RWPE1 (cell line): ENCODE measurements at regions not wholly inside any gene's neighbourhood (a gene's known extent, or its start where the extent isn't known, plus 50 kb on each side); places are given as distances from the start of the nearest gene placed in this dataset.

ENCODE experiments used
- CTCF ChIA-PET: fragments of 350-600 bp; sonication (Branson Sonifier 250); formaldehyde crosslinking; extraction: SDS; loops from one replicate; lab custom pipeline; 2021; lab: Yijun Ruan, JAX
- POLR2A ChIA-PET: fragments of 400-600 bp; formaldehyde crosslinking; extraction: SDS; loops from one replicate; lab custom pipeline; 2020; ENCODE audit warnings: antibody characterized with exemption; ENCODE audit not compliant: low non-redundant PET; lab: Yijun Ruan, JAX
- DNase-seq: peaks from one replicate; pipeline ENCODE4 v3.0.0; 2012; ENCODE audit warnings: low spot score
- H3K27ac ChIP-seq: fragments of 450-650 bp; 2 replicates; pipeline ENCODE4 v1.5.1; 2017
- TF ChIP-seq, protein P1 (sequence below): fragments of 450-650 bp; conservative IDR thresholded peaks from 2 replicates; pipeline ENCODE4 v1.5.1; 2017; ENCODE audit warnings: low read depth, mild to moderate bottlenecking

- ChIA-PET CTCF (interaction anchor here (1.2 kb wide), 1 partner anchor 19 kb away, joined by 3 read pairs; no protein-coding TSS in a partner anchor), POLR2A (no interaction called here)
- DNase-seq: no peak
- no peak overlapping the region for H3K27ac ChIP-seq
- TF ChIP-seq, protein P1, sequence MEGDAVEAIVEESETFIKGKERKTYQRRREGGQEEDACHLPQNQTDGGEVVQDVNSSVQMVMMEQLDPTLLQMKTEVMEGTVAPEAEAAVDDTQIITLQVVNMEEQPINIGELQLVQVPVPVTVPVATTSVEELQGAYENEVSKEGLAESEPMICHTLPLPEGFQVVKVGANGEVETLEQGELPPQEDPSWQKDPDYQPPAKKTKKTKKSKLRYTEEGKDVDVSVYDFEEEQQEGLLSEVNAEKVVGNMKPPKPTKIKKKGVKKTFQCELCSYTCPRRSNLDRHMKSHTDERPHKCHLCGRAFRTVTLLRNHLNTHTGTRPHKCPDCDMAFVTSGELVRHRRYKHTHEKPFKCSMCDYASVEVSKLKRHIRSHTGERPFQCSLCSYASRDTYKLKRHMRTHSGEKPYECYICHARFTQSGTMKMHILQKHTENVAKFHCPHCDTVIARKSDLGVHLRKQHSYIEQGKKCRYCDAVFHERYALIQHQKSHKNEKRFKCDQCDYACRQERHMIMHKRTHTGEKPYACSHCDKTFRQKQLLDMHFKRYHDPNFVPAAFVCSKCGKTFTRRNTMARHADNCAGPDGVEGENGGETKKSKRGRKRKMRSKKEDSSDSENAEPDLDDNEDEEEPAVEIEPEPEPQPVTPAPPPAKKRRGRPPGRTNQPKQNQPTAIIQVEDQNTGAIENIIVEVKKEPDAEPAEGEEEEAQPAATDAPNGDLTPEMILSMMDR: no peak
Measured at GRCh38 chr1:222266223-222267196, 281.4 kb downstream of the HHIPL2 start.

DNA sequence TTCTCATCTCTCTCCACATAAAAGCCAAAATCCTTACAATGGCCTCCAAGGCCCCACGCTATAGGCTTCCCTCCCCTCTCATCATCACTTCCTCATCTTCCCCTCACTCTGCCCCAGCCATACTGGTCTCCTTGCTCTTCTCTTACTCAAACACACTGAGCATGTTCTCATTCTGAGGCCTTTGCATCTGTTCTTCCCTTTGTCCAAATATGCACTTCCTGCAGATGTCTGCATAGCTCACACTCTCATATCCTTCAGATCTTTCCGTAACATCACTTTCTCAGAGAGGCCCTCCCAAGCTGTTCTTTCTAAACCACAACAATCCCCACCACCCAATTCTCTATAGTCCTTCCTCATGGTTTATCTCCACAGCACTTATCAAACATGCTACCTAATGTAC is 284.1 kb downstream of the HHIPL2 start:
- DNase-seq: no peak
- CTCF ChIA-PET: no interaction called here
- TF ChIP-seq, protein P1: no peak
- POLR2A ChIA-PET: no interaction called here
- H3K27ac ChIP-seq: no peak overlapping the region

DNA sequence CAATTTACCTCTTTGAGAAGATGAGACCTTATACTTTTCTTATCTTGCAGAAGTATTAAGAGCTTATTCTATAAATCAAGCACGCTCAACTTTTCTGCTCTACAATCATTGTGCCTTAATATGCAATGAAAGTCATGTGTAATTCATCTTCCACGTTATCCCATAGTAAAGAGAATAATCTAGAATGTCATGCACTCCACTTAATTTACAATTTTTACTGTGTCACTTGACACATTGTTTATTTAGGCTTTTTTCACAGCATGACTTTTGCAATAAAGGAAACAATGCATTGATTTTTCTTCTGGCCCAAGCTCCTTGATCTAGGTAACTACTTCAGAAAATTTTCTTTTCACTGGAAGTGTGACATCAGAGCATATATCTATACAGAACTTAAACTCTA is 290.9 kb downstream of the HHIPL2 start:
- ChIA-PET CTCF (interaction anchor here (0.7 kb wide), 1 partner anchor 515 kb away, joined by 4 read pairs; no protein-coding TSS in a partner anchor), POLR2A (no interaction called here)
- TF ChIP-seq, protein P1: no peak
- no peak for DNase-seq
- H3K27ac ChIP-seq: no peak overlapping the region

GRCh38 chr1:222256058-222256457 is 291.8 kb downstream of the HHIPL2 start:
- no peak for DNase-seq
- ChIA-PET POLR2A (no interaction called here), CTCF (interaction anchor here (0.6 to 0.7 kb wide), 2 partner anchors 14 to 515 kb away, joined by 4 to 10 read pairs; no protein-coding TSS in a partner anchor)
- TF ChIP-seq, protein P1: no peak
- no peak overlapping the region for H3K27ac ChIP-seq

DNA sequence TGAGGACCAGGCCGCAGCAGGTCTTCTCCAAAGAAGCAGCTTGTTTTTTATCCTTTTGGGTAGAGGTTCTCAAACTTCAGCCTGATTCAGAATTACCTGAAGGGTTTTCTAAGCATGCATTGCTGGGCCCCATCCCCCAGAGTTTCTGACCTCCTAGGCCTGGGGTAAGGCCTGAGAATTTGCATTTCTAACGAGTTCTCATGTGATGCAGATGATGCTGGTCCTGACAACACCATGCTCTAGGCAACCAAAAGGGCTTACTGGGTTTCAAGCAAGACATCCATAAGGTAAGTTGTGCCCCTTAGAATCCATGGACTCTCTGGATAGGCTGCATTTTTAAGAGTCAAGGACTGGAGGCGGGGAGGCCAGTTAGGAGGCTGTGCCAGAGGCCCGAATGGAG is 295.1 kb downstream of the HHIPL2 start:
- TF ChIP-seq, protein P1: no peak
- DNase-seq: no peak
- CTCF ChIA-PET: no interaction called here

GRCh38 chr1:222251847-222252246 is 296.1 kb downstream of the HHIPL2 start:
- TF ChIP-seq, protein P1: no peak
- ChIA-PET CTCF (interaction anchor here (0.6 kb wide), 1 partner anchor 78 kb away, joined by 7 read pairs; no protein-coding TSS in a partner anchor), POLR2A (no interaction called here)
- no peak overlapping the region for H3K27ac ChIP-seq
- no peak for DNase-seq

More for the DNA sequence above, 295.1 kb downstream of the HHIPL2 start:
- POLR2A ChIA-PET: no interaction called here
- no peak overlapping the region for H3K27ac ChIP-seq
